HUES64 (cell line): ENCODE measurements at regions not wholly inside any gene's neighbourhood (a gene's known extent, or its start where the extent isn't known, plus 50 kb on each side); places are given as distances from the start of the nearest gene placed in this dataset.

ENCODE experiments used
- H3K27ac ChIP-seq: 2 replicates; pipeline ENCODE4 v1.7.0; 2013; ENCODE audit warnings: low read depth, low read length, inconsistent platforms
- H3K27me3 ChIP-seq: 2 replicates; pipeline ENCODE4 v1.6.1; 2013; ENCODE audit warnings: mild to moderate bottlenecking, low read length; ENCODE audit not compliant: insufficient read depth
- H3K36me3 ChIP-seq: 2 replicates; pipeline ENCODE4 v1.6.1; 2013; ENCODE audit warnings: mild to moderate bottlenecking, low read length; ENCODE audit not compliant: insufficient read depth
- H3K4me1 ChIP-seq: 2 replicates; pipeline ENCODE4 v1.6.1; 2013; ENCODE audit warnings: mild to moderate bottlenecking, low read length, moderate library complexity; ENCODE audit not compliant: insufficient read depth
- H3K4me3 ChIP-seq: 2 replicates; pipeline ENCODE4 v1.5.1; 2013; ENCODE audit warnings: mild to moderate bottlenecking, low read length, moderate library complexity
- H3K9ac ChIP-seq: 2 replicates; pipeline ENCODE4 v1.6.1; 2013; ENCODE audit warnings: mild to moderate bottlenecking, low read depth, low read length
- H3K9me3 ChIP-seq: 2 replicates; pipeline ENCODE4 v1.6.1; 2013; ENCODE audit warnings: low read depth, low read length; ENCODE audit not compliant: insufficient read depth
- WGBS: fragments of 150-250, 120-280 bp; methylation state at CpG from one replicate; pipeline ENCODE4 v1.1.7; 2013; ENCODE audit warnings: missing lambda C conversion rate; 5-methylcytosine and 5-hydroxymethylcytosine counted together

DNA sequence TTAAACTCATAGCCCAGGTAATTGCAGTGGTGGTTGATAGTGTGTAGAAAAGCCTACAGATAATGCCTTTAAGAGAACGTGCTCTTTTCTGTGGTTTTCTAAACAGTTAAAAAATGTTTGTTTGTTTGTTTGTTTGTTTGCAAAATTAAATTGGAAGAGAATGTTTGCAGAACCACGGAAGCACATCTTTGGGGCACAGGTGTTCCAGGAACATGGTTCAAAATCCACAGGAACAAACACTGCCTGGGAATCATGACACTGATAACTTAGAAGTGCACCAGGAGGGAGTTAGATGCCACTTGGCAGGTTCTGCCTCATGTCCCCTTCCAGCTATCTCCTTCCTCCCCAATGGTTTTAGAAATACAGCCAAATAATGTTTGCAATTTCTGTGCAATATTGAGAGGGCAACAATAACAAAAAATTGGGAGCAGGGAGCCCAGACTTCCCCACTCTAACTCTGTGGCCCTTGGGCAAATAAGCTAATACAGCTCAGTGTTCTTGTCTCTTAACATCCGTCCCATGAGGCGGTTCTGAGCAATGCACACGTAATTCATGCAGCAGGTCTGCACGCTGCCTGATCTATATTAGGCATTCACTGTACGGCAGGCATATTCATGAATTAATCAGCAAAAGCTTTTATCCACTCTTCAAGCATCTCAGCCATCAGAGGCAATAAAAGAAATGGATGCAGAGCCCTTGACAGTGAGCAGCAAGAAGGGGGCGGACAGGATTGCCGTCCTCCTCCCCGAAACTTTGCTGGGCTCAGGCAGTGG lies 274.3 kb upstream of the FOXQ1 start:
- no peaks in the 10 kb centered on the region for H3K27me3 ChIP-seq
- H3K9ac ChIP-seq = no peak overlapping the region
- WGBS = 93% methylated on average over 10 of the region's 10 CpGs
- H3K36me3 ChIP-seq = no peaks in the 10 kb centered on the region
- H3K9me3 ChIP-seq = no peaks in the 10 kb centered on the region
- H3K4me1 ChIP-seq = no peaks in the 10 kb centered on the region
- H3K27ac ChIP-seq = no peak overlapping the region
- no peak overlapping the region for H3K4me3 ChIP-seq

DNA sequence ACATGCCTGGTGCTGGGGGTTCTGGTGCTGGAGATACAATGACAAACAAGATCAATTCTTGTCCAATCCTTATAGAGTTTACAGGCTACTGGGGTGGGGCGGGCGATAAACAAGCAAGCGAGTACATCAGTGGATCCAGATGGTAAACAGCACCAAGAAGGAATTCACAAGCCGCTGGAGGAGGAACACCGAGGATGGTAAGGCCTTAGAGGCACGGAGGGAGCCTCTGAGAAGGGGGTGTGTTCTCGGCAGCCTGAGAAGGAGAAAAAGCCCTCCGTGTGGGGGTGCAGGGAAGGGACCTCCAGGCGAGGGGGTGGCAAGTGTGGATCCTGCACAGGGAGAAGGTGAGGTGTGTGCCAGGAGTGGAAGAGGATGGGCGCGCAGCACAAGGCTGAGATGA lies 276.5 kb upstream of the FOXQ1 start:
- Histone ChIP-seq H3K4me1 (no peaks in the 10 kb centered on the region), H3K27ac (no peak overlapping the region), H3K4me3 (no peak overlapping the region), H3K9me3 (no peaks in the 10 kb centered on the region), H3K27me3 (no peaks in the 10 kb centered on the region), H3K36me3 (no peaks in the 10 kb centered on the region), H3K9ac (no peak overlapping the region)
- WGBS = 88% methylated on average over 11 of the region's 11 CpGs

- no peaks in the 10 kb centered on the region for H3K9me3 ChIP-seq
- 90% methylated on average over 2 of the region's 2 CpGs for WGBS
These were observed 280.2 kb upstream of the FOXQ1 start for GRCh38 chr6:1031720-1032119.

DNA sequence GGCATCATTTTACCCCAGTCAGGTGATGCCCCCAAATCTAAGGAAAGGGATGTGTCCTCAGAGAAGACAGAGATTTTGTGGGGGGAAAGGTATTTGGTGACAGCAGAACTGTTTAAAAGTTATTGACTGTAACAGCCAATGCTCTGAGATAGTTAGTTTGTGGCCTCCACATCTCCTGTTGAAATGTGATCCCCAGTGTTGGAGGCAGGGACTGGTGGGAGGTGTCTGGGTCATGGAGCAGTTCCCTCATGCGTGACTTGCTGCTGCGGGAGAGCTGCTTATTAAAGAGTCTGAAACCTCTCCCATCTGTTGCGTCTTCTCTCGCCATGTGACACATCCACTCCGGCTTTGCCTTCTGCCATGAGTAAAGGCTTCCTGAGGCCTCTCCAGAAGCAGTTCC lies 282.8 kb upstream of the FOXQ1 start:
- Histone ChIP-seq H3K4me3 (no peak overlapping the region), H3K27ac (no peak overlapping the region), H3K36me3 (no peaks in the 10 kb centered on the region), H3K4me1 (peaks cover 7% of the 10 kb centered on the region; the same call in 1 of the 2 replicates), H3K9ac (no peak overlapping the region), H3K9me3 (no peaks in the 10 kb centered on the region), H3K27me3 (no peaks in the 10 kb centered on the region)
- 90% methylated on average over 5 of the region's 5 CpGs for WGBS

More at GRCh38 chr6:1031720-1032119, 280.2 kb upstream of the FOXQ1 start:
- peaks cover 7% of the 10 kb centered on the region; the same call in 1 of the 2 replicates for H3K4me1 ChIP-seq
- no peaks in the 10 kb centered on the region for H3K36me3 ChIP-seq
- H3K9ac ChIP-seq = no peak overlapping the region
- H3K27me3 ChIP-seq = no peaks in the 10 kb centered on the region
- no peak overlapping the region for H3K4me3 ChIP-seq
- H3K27ac ChIP-seq = no peak overlapping the region

DNA sequence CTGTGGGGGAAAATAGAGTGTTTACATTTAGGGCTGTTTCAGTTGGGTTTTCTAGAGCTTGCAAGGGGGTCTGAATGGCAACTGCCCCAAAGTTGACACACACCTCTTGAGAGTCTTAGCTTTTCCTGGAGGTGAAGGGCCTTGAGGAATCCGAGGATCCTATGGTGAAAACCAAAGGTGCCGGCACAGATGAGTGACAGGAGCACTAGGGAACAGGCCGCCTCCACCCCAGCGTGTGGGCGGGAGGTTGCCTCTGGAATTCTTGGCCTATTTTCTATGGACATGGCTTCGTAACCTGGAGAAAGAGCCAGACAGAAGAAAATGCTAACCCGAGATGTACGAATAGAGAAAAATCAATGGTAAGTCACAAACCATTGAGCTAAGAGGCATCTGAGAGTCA lies 283.2 kb upstream of the FOXQ1 start:
- Histone ChIP-seq H3K27me3 (no peaks in the 10 kb centered on the region), H3K36me3 (no peaks in the 10 kb centered on the region), H3K4me1 (peaks cover 7% of the 10 kb centered on the region; the same call in 1 of the 2 replicates), H3K4me3 (no peak overlapping the region), H3K27ac (no peak overlapping the region), H3K9me3 (no peaks in the 10 kb centered on the region), H3K9ac (no peak overlapping the region)
- WGBS = 91% methylated on average over 8 of the region's 8 CpGs

DNA sequence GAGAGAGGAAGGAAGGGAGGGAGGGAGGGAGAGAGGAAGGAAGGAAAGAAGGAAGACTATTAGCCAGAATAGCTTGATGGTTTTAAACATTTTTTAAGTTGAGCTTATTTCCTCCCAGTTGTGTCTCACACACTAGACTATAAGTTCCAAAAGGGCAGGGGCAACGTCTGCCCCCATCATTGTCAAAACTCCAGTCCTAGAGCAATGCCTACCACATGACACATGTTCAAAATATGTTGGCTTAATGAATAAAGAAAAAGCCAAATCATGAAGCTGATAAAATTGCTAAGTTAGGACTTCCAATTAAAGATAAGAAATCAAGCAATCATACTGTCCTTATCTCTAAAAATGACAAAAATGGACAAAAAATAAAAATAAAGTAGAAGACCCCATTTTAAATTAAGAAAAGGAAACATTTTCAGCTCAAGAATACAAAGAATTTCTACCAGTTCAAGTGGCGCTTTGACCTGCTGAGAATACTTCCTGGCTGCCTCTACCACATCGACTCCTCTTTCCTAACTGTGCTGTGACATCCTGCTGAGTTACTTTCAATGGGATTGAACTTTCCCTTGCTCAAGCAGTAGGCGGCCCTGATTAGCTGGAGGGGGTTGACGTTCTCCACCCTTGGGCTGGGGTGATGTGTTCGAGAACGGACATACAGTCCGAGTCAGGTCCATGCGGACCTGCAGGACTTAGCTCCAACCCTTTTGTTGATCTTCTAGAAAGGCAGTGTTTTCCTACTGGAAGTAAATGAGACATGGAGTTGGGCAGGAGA lies 283.9 kb upstream of the FOXQ1 start:
- no peak overlapping the region for H3K4me3 ChIP-seq
- peaks cover 7% of the 10 kb centered on the region; the same call in 1 of the 2 replicates for H3K4me1 ChIP-seq
- 29% methylated on average over 9 of the region's 9 CpGs for WGBS
- no peak overlapping the region for H3K9ac ChIP-seq
- no peak overlapping the region for H3K27ac ChIP-seq
- H3K36me3 ChIP-seq = no peaks in the 10 kb centered on the region
- no peaks in the 10 kb centered on the region for H3K27me3 ChIP-seq
- H3K9me3 ChIP-seq = no peaks in the 10 kb centered on the region

GRCh38 chr6:1027109-1027794 lies 284.6 kb upstream of the FOXQ1 start:
- Histone ChIP-seq H3K36me3 (no peaks in the 10 kb centered on the region), H3K9me3 (no peaks in the 10 kb centered on the region), H3K27ac (no peak overlapping the region), H3K9ac (no peak overlapping the region), H3K27me3 (no peaks in the 10 kb centered on the region), H3K4me3 (no peak overlapping the region), H3K4me1 (peaks cover 7% of the 10 kb centered on the region; the same call in 1 of the 2 replicates)
- 72% methylated on average over 8 of the region's 9 CpGs for WGBS

- Histone ChIP-seq H3K4me3 (no peak overlapping the region), H3K4me1 (peaks cover 7% of the 10 kb centered on the region; the same call in 1 of the 2 replicates), H3K36me3 (no peaks in the 10 kb centered on the region), H3K27me3 (no peaks in the 10 kb centered on the region), H3K27ac (no peak overlapping the region), H3K9me3 (no peaks in the 10 kb centered on the region), H3K9ac (no peak overlapping the region)
- WGBS = 99% methylated on average over 3 of the region's 3 CpGs
These were observed 286.1 kb upstream of the FOXQ1 start for GRCh38 chr6:1025821-1026220.

- Histone ChIP-seq H3K36me3 (no peaks in the 10 kb centered on the region), H3K27me3 (no peaks in the 10 kb centered on the region), H3K9me3 (no peaks in the 10 kb centered on the region), H3K9ac (no peak overlapping the region), H3K4me3 (no peak overlapping the region), H3K27ac (no peak overlapping the region), H3K4me1 (peaks cover 7% of the 10 kb centered on the region; the same call in 1 of the 2 replicates)
- WGBS = 47% methylated on average over 9 of the region's 9 CpGs
These were observed 287.3 kb upstream of the FOXQ1 start for GRCh38 chr6:1024587-1024986.

- no peak overlapping the region for H3K4me3 ChIP-seq
- no peaks in the 10 kb centered on the region for H3K9me3 ChIP-seq
- no peaks in the 10 kb centered on the region for H3K36me3 ChIP-seq
- H3K27ac ChIP-seq = no peak overlapping the region
- peaks cover 7% of the 10 kb centered on the region; the same call in 1 of the 2 replicates for H3K4me1 ChIP-seq
- H3K9ac ChIP-seq = no peak overlapping the region
- WGBS = 94% methylated on average over 6 of the region's 6 CpGs
- H3K27me3 ChIP-seq = no peaks in the 10 kb centered on the region
These were observed 287.7 kb upstream of the FOXQ1 start for GRCh38 chr6:1024161-1024560.

- Histone ChIP-seq H3K27ac (no peak overlapping the region), H3K9ac (no peak overlapping the region), H3K4me1 (peaks cover 3% of the 10 kb centered on the region; the same call in 1 of the 2 replicates), H3K27me3 (no peaks in the 10 kb centered on the region), H3K9me3 (no peaks in the 10 kb centered on the region), H3K4me3 (no peak overlapping the region), H3K36me3 (no peaks in the 10 kb centered on the region)
- WGBS = 97% methylated on average over 4 of the region's 4 CpGs
These were observed 288.7 kb upstream of the FOXQ1 start for GRCh38 chr6:1023229-1023628.
